Midbrain (tissue), 1 donor: ENCODE measurements at regions not wholly inside any gene's neighbourhood (a gene's known extent, or its start where the extent isn't known, plus 50 kb on each side); places are given as distances from the start of the nearest gene placed in this dataset.
"Not testable (repeated sequence)": the region's sequence is repeated elsewhere in the genome, so short reads cannot be mapped to it uniquely, and the experiment has no call there.

Experiments used
- DNase-seq: peaks from one replicate; lab custom pipeline; 2025; lab: John Stamatoyannopoulos, UW

- DNase-seq = no peak
Observed at GRCh38 chr2:226578879-226579278, 220.7 kb downstream of the IRS1 start.

- DNase-seq = no peak
Observed at GRCh38 chr2:226578373-226578772, 221.2 kb downstream of the IRS1 start.

DNA sequence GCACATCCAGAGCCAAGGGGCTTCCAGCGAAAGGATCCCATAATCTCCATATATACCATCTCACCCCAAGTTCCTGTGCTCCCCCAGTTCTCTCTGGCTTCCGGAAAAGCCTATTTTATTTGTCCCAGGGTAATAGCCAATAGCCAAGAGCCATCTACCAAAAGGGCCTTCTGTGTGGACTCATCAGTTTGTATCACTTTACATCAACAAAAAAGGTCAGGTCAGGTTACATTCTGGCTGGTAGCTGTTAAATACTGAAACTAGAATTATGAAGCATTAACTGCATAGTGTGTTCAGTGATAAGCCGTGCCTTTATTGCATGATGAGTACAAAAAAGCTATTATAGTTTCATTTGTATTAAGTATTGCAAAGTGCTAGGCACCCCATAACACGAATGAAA lies 223.7 kb downstream of the IRS1 start:
- DNase-seq = no peak

DNA sequence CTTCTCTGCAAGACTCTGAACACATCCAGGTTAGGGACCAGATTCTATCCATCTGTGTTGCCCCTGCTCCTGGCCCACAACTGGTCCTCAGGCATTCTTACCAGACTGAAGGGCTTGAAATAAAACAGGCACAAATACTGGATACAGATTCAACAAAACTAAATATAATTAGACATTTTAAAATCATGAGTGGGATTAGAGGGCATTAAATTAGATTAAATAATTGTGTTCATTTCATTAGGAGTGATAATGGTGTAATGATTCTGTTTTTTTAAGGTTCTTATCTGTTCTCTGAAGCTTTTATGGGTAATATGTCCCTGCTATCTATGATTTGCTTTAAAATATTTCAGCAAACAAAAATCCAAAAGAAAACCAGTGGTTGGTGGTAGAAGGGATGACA lies 226.5 kb downstream of the IRS1 start:
- DNase-seq = no peak

DNA sequence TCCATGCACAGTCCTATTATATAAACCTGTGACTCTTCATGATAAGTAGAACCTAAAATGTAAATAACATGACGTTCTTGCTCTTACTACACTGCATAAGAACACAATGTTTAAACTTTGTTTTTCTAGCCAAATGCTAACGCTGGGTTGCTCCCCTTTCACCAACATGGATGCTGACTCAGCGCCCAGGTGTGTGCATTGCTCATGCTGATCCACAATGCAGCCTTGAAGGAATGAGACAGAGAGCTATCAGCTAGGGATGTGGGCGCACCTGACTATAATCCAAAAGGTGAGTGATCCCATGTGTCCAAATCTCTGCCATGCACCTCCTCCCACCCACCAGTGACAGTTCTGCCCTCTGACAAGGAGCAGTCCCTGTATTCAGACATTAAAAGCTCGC lies 235.0 kb downstream of the IRS1 start:
- DNase-seq = no peak

DNA sequence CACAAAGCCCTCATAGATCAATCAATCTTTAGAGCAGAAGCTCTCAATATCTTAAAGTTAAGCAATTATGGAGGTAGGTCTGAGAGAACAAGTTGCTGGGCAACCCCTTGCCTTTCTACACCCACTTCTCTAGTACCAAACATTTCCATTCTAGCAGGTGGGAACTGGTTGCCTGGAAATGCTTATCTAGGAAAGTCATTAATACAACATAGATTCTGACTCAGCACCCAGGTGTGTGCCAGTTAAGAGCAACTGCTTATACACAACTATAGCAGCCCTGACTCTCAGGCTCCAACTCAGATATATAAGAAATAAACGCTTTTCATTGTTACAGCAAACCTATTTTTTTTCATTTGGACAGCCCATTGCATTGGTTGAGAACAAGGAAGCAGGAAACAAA lies 237.7 kb downstream of the IRS1 start:
- DNase-seq = no peak

GRCh38 chr2:226560325-226560724 lies 239.3 kb downstream of the IRS1 start:
- DNase-seq = no peak

DNA sequence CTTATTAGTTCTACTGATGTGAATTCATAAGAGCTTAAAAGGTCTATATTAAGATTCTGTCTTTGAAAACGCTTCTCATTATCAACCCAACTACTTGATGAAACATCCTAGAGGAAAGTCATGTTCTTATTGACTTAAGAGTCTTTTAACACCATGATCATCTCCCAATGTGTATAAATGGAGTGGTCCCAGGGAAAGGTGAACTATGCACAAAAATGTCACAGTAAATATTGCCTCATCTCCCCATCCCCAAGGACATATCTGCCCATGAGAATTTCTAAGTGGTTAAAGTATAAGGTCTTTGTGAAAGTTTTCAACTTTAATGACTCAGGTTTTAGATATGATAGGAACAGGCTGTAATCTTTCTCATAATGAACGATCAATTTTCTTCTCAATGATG lies 240.1 kb downstream of the IRS1 start:
- no peak for DNase-seq

DNA sequence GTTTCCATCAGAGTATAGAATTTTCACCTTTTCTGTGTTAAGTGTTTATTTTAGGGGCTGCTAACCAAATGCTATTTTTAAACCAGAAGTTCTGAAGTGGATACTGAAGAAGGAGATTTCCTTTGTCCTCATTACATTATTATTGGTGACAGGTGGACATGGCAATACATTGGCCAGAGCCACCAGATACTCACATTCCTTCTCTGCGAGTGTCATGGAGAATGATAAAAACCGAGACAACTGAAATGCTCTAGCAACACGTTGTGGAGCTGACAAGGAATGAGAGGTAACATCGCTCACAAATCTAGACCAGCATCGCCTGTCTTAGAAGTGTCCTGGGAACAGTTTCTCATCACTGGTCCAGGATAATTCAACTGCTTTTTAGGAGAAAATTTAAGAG lies 241.2 kb downstream of the IRS1 start:
- no peak for DNase-seq

- DNase-seq = no peak
Observed at GRCh38 chr2:226556050-226556449, 243.6 kb downstream of the IRS1 start.

DNA sequence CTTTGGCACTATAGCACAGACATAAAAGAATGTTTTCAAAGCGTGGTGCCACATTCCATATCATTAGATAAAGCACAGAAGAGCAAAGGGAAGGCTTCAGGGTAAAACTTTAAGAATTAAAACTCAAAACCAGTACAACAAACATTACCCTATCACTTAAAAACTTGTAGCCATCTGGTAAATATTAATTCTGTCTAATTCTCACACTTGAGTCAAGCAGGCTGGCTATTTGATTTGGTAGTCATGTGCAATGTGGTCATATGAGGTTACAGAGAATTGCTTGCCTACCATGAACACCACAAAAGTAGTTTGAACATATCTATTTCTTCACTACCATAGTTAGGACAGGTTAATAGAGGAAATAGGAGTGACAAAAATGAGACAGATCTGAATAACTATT lies 244.9 kb downstream of the IRS1 start:
- no peak for DNase-seq

DNA sequence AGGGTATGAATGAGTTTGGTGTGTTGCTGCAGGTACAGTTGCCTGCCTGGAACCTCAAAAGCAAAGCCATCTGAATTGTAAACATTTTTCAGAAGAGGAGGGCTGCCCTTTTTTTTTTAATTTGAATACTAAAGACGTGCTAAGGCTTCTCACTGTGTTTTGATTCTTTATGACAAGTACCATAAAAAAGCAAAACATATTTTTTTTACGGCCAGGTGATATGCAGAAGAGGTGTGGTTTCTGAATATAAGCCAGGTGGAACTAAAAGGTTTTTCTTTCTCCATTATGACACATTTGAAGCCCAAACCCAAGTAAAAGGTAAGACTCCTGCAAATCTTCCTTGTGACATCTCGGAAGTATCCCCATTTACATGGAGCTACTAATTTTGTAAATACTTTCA lies 246.3 kb downstream of the IRS1 start:
- no peak for DNase-seq

- no peak for DNase-seq
Observed at GRCh38 chr2:226552571-226553285, 246.9 kb downstream of the IRS1 start.

DNA sequence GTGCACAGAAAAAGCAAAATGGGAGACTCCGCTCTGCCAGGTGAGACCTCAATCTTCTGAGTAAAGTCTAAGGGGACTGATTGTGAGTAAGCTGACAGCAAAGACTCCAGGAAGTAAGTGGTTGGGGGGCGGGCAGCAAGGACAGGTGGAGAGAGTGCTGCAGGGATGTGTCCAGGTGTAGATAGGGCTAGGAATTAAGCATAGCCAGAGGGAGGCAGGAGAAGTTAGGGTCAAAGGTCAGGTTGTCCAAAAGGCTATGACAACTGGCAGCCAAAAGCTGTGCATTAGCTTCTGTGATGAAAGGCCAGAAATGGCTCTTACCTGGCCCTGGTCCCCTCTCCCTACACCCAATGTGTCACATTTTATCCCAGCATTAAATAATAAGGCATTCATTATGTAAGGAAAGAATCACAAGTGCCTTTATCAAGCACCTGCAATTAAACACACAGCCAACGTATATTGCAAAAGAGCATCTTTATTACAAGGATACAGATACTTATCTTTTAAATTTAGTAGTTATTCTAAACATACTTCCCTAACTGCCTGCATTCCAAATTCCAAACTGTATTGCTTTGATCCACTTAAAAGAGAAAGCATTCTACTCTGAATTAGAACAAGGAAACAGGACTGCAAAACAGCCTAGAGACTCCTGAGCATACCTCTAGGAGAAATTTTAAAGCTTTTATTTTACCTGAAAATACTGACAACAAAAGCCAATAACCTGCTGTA lies 247.9 kb downstream of the IRS1 start:
- DNase-seq = no peak

- no peak for DNase-seq
Observed at GRCh38 chr2:226550801-226551200, 248.8 kb downstream of the IRS1 start.

DNA sequence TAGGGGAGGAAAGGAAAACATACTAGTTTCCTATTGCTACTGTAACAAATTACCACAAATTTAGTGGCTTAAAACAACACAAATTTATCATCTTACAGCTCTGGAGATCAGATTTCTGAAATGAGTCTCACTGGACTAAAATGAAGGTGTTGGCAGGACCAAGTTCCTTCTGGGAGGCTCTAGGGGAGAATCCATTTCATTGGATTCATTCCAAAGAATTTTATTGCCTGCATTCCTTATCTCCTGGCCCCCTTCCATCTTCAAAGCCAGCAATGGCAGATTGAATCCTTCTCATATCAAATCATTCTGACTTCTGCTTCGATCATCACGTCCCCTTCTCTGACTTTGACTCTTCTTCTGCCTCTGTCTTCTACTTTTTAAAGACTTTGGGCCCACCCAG lies 250.9 kb downstream of the IRS1 start:
- DNase-seq = no peak

DNA sequence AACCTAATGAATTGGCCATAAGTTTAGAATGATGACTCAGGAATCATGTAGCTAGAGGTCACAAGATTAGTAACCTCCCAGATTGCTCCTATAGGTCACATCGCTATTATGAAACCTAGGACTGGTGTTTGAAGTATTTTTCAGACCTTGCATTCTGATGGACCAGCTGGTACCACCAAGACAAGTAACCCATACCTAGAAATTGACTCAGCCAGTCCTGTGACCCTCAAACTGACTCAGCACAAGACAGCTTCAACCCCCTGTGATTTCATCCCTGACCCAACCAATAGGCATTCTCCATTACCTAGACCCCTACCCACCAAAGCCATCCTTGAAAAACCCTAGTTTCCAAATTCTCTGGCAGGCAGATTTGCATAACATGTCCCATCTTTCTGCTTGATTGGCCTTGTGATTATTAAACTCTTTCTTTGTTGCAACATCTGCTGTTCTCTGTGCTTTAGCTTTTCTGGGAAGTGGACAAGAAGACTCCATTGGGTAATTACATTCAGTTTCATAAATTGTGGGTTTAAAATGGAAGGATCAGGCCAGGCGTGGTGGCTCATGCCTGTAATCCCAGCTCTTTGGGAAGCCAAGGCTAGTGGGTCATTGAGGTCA lies 254.9 kb downstream of the IRS1 start:
- DNase-seq = no peak

DNA sequence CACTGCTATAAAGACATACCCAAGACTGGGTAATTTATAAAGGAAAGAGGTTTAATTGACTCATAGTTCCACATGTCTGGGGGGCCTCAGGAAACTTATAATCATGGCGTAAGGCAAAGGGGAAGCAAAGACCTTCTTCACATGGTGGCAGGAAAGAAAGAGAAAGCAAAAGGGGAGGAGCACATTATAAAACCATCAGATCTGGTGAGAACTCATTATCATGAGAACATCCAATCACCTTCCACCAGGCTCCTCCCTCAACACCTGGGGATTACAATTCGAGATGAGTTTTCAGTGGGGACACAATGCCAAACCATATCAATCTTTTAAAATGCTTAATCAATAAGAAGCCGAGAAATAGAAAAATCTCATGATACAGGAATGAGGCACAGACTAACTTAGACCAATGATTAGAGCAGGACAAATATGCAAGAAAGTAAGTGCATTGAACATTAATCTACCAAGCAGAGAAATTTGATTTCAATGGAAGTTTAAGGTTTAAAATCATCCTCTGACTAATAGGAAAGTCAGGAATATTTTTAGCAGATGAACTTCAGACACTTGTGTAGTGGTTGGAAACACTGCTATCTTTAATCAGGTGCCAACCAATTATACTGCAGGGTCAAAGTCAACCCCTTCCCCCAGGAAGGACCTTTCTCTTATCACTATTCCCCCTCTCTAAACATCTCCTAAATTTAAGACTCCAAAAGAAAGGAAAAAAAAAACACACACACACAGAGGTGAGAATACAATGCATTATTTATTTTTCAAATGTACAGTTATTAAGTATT lies 259.2 kb downstream of the IRS1 start:
- no peak for DNase-seq

GRCh38 chr2:226536410-226536809 lies 263.2 kb downstream of the IRS1 start:
- DNase-seq = no peak

GRCh38 chr2:226532976-226533375 lies 266.6 kb downstream of the IRS1 start:
- DNase-seq = not testable (repeated sequence)

DNA sequence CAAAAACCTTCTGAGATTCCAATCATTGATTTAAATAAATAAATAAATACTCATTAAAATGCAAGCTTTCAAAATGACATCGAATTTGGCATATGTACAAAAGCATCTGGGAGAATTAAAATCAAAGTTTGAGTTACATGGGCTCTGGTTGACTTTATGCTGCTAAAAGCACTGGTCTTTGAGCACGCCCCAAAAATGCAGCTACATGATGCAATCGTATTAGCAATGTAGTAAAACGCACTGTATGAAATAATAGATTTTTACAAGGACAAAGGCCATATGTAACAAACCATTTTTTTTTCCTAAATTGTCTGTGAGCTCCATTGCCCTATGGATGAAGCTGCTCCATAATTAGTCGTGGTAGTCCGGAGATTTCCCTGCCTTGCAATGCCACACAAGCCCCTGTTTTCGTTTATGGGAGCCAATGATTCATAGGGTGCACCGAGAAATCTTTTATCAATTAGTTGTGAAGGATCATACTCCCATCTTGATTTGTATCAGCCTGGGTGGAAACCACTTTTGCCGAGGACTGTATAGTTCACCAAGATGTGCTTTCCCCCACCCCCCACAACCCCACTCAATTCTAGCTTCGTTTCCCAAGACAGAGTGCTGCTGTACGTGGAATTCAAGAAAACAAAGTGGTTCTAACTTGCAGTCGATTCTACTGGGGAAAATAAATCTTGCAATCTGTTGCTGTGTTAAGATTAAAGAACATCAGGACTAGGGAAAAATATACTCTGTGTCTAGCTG lies 268.4 kb downstream of the IRS1 start:
- no peak for DNase-seq

GRCh38 chr2:226529556-226529955 lies 270.1 kb downstream of the IRS1 start:
- no peak for DNase-seq
